ENCODE measurements at regions not wholly inside any gene's neighbourhood (a gene's known extent, or its start where the extent isn't known, plus 50 kb on each side); places are given as distances from the start of the nearest gene placed in this dataset.

DNA sequence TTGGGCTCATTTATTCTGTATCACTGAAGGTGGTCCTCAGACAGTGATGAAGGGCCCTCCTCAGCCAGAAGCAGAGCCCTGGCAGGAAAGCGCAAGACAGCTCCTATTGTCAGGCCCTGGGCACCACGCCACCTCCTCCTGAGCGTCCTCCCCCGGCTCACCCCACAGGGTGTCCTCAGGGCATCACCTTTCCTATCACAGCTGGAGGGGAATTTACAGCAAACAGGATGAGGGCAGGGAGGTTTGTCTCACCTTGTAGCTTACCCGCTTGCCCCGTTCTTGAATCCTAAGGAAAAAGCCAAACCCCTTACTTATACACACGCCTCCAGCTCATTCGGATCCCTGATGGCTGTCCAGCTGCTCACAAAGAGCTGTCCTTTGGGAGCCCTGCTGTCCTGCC, 50.2 kb upstream of the LANCL2 start:
- ChIA-PET CTCF (no interaction called here), POLR2A (no interaction called here)
- no peaks in the 10 kb centered on the region; the same call in 1 of the 2 replicates for H3K9me3 ChIP-seq (ENCODE audit: control insufficient read depth, insufficient read depth, low read length)
- H3K27me3 ChIP-seq (ENCODE audit: control insufficient read depth, insufficient read depth, low read length), result peaks cover 4% of the 10 kb centered on the region
- TF ChIP-seq, protein P1, sequence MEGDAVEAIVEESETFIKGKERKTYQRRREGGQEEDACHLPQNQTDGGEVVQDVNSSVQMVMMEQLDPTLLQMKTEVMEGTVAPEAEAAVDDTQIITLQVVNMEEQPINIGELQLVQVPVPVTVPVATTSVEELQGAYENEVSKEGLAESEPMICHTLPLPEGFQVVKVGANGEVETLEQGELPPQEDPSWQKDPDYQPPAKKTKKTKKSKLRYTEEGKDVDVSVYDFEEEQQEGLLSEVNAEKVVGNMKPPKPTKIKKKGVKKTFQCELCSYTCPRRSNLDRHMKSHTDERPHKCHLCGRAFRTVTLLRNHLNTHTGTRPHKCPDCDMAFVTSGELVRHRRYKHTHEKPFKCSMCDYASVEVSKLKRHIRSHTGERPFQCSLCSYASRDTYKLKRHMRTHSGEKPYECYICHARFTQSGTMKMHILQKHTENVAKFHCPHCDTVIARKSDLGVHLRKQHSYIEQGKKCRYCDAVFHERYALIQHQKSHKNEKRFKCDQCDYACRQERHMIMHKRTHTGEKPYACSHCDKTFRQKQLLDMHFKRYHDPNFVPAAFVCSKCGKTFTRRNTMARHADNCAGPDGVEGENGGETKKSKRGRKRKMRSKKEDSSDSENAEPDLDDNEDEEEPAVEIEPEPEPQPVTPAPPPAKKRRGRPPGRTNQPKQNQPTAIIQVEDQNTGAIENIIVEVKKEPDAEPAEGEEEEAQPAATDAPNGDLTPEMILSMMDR (IDR thresholded peaks at IDR 0.05; ENCODE audit: low read depth, low read length), result no peak
- H3K27ac ChIP-seq (ENCODE audit: low read depth, low read length), result no peak overlapping the region
- no peak overlapping the region for H3K4me3 ChIP-seq (ENCODE audit: low read depth, low read length)
- no peak for DNase-seq (ENCODE audit: low read depth, low spot score)
